A549 (cell line): ENCODE measurements at regions not wholly inside any gene's neighbourhood (a gene's known extent, or its start where the extent isn't known, plus 50 kb on each side); places are given as distances from the start of the nearest gene placed in this dataset.
"Not testable (repeated sequence)": the region's sequence is repeated elsewhere in the genome, so short reads cannot be mapped to it uniquely, and the experiment has no call there.

Source experiments
- ATAC-seq, 2 experiments: fragments of 200-7000 bp in 1 of 2; fragments of >200 bp in 1 of 2; cut with Nextera tagmentation in 1 of 2; cut with Tn5 transposase in 1 of 2; 3 replicates each; pipeline versions ENCODE4 v1.8.0 to v1.9.1; 2018 to 2020; ENCODE audit warnings: mild to moderate bottlenecking in 1 of 2, moderate library complexity in 1 of 2
- CTCF ChIA-PET: fragments of 300-600 bp; sonication (Branson Sonifier 250); formaldehyde crosslinking; extraction: SDS; loops from one replicate; lab custom pipeline; 2021; ENCODE audit warnings: antibody characterized with exemption, inconsistent platforms; lab: Yijun Ruan, JAX
- POLR2A ChIA-PET: fragments of 350-600 bp; formaldehyde crosslinking; extraction: SDS; loops from one replicate; lab custom pipeline; 2021; ENCODE audit warnings: antibody characterized with exemption, inconsistent platforms; lab: Yijun Ruan, JAX
- DNase-seq, 2 experiments: peaks; one replicate each; pipeline versions ENCODE4 v3.0.0 to v3.0.0-alpha.2; 2011 to 2016; ENCODE audit warnings: low read depth in 1 of 2, low spot score in 1 of 2
- FAIRE-seq: peaks from 2 replicates; lab custom pipeline; 2011; peaks lifted over from hg19 to GRCh38; lab: Jason Lieb, UNC
- H3K27ac ChIP-seq, 2 experiments: fragments of >200 bp; sonication (Bioruptor Twin); formaldehyde crosslinking; 3 replicates each; pipeline ENCODE4 v1.5.1; 2016 to 2017
- H3K4me1 ChIP-seq: fragments of >200 bp; sonication (Bioruptor Twin); formaldehyde crosslinking; 3 replicates; pipeline ENCODE4 v1.6.1; 2016
- H3K4me2 ChIP-seq: fragments of >200 bp; sonication (Bioruptor Twin); formaldehyde crosslinking; 3 replicates; pipeline ENCODE4 v1.6.1; 2016
- H3K4me3 ChIP-seq: fragments of >200 bp; sonication (Bioruptor Twin); formaldehyde crosslinking; 3 replicates; pipeline ENCODE4 v1.5.1; 2016
- H3K9me3 ChIP-seq: fragments of >200 bp; sonication (Bioruptor Twin); formaldehyde crosslinking; 3 replicates; pipeline ENCODE4 v1.6.1; 2016
- BHLHE40 ChIP-seq: IDR thresholded peaks from 2 replicates; pipeline ENCODE4 v1.6.1; 2012; ENCODE audit warnings: low read depth, low read length, inconsistent platforms
- CEBPB ChIP-seq, 2 experiments: fragments of >200 bp in 1 of 2; sonication (Bioruptor Twin) in 1 of 2; formaldehyde crosslinking in 1 of 2; IDR thresholded peaks; 2 replicates each; pipeline ENCODE4 v1.6.1; 2012 to 2016
- CHD4 ChIP-seq: fragments of 200-600 bp; sonication (generic); IDR thresholded peaks from 2 replicates; pipeline ENCODE4 v1.6.1; 2016; ENCODE audit warnings: antibody characterized with exemption, mild to moderate bottlenecking, borderline replicate concordance
- CTCF ChIP-seq: fragments of >200 bp; sonication (Bioruptor Twin); formaldehyde crosslinking; IDR thresholded peaks from 3 replicates; pipeline ENCODE4 v1.5.1; 2016
- EP300 ChIP-seq, 2 experiments: fragments of >200 bp; sonication (Bioruptor Twin); formaldehyde crosslinking; IDR thresholded peaks; 2 replicates in 1 of 2; 3 replicates in 1 of 2; pipeline ENCODE4 v1.6.1; 2016 to 2017
- FOSL2 ChIP-seq, 2 experiments: fragments of 450-650 bp in 1 of 2; fragments of >200 bp in 1 of 2; sonication (Bioruptor Twin) in 1 of 2; formaldehyde crosslinking; IDR thresholded peaks; 2 replicates each; pipeline versions ENCODE4 v1.5.0 to v1.6.1; 2016 to 2020; ENCODE audit warnings: mild to moderate bottlenecking in 1 of 2, moderate library complexity in 1 of 2
- FOXS1 ChIP-seq: fragments of 250-450 bp; sonication (Bioruptor Pico); IDR thresholded peaks from 2 replicates; pipeline ENCODE4 v1.5.0; 2020; ENCODE audit warnings: mild to moderate bottlenecking, moderate library complexity
- HOXA7 ChIP-seq: fragments of 250-450 bp; sonication (Bioruptor Pico); IDR thresholded peaks from 2 replicates; pipeline ENCODE4 v1.5.0; 2020; ENCODE audit warnings: mild to moderate bottlenecking, moderate library complexity
- HOXB13 ChIP-seq: fragments of 250-450 bp; sonication (Bioruptor Pico); IDR thresholded peaks from 2 replicates; pipeline ENCODE4 v1.5.0; 2020; ENCODE audit warnings: low read depth, mild to moderate bottlenecking, moderate library complexity
- HOXB5 ChIP-seq: fragments of 250-450 bp; sonication (Bioruptor Pico); IDR thresholded peaks from 2 replicates; pipeline ENCODE4 v1.5.0; 2020; ENCODE audit warnings: mild to moderate bottlenecking, moderate library complexity
- JUNB ChIP-seq: fragments of >200 bp; sonication (Bioruptor Twin); formaldehyde crosslinking; IDR thresholded peaks from 2 replicates; pipeline ENCODE4 v1.6.1; 2016
- KDM1A ChIP-seq: fragments of 200-600 bp; sonication (generic); IDR thresholded peaks from 2 replicates; pipeline ENCODE4 v1.6.1; 2016; ENCODE audit warnings: low read depth, mild to moderate bottlenecking
- MAFK ChIP-seq: fragments of 450-650 bp; IDR thresholded peaks from 2 replicates; pipeline ENCODE4 v1.6.1; 2014; ENCODE audit not compliant: partially characterized antibody
- MAX ChIP-seq: IDR thresholded peaks from 2 replicates; pipeline ENCODE4 v1.6.1; 2012
- MAZ ChIP-seq: fragments of 150-350 bp; IDR thresholded peaks from 2 replicates; pipeline ENCODE4 v1.6.1; 2014; ENCODE audit warnings: antibody characterized with exemption, low read depth, low read length, borderline replicate concordance
- MYC ChIP-seq: IDR thresholded peaks from 2 replicates; pipeline ENCODE4 v1.6.1; 2012; ENCODE audit warnings: mild to moderate bottlenecking, inconsistent platforms, low read length, improper control_type of control experiment, borderline replicate concordance
- NPAS2 ChIP-seq: fragments of 250-450 bp; sonication (Bioruptor Pico); IDR thresholded peaks from 2 replicates; pipeline ENCODE4 v1.8.0; 2022; ENCODE audit warnings: mild to moderate bottlenecking, moderate library complexity, borderline replicate concordance
- NR3C1 ChIP-seq: fragments of >200 bp; sonication (Bioruptor Twin); formaldehyde crosslinking; IDR thresholded peaks from 3 replicates; pipeline ENCODE4 v1.6.1; 2017
- PHF8 ChIP-seq: fragments of 200-600 bp; sonication (generic); IDR thresholded peaks from 2 replicates; pipeline ENCODE4 v1.6.1; 2016; ENCODE audit warnings: low read depth, mild to moderate bottlenecking, antibody characterized with exemption, moderate library complexity, borderline replicate concordance
- POLR2AphosphoS2 ChIP-seq: conservative IDR thresholded peaks from 2 replicates; pipeline ENCODE4 v1.6.1; 2012; ENCODE audit warnings: low read length, improper control_type of control experiment, inconsistent platforms
- RCOR1 ChIP-seq: fragments of 150-350 bp; IDR thresholded peaks from 2 replicates; pipeline ENCODE4 v1.6.1; 2014; ENCODE audit warnings: antibody characterized with exemption, low read length, low read depth
- REST ChIP-seq: fragments of 200-600 bp; sonication (generic); IDR thresholded peaks from 2 replicates; pipeline ENCODE4 v1.6.1; 2016; ENCODE audit warnings: antibody characterized with exemption, mild to moderate bottlenecking, moderate library complexity
- RFX5 ChIP-seq: fragments of 450-650 bp; IDR thresholded peaks from 2 replicates; pipeline ENCODE4 v1.7.1; 2014; ENCODE audit warnings: antibody characterized with exemption, mild to moderate bottlenecking, moderate library complexity
- RNF2 ChIP-seq: fragments of 200-600 bp; sonication (generic); IDR thresholded peaks from 2 replicates; pipeline ENCODE4 v1.6.1; 2016; ENCODE audit warnings: low read depth, mild to moderate bottlenecking, antibody characterized with exemption, moderate library complexity, borderline replicate concordance
- TP53 ChIP-seq: fragments of 250-450 bp; sonication (Bioruptor Pico); IDR thresholded peaks from 2 replicates; pipeline ENCODE4 v1.5.0; 2021; ENCODE audit warnings: mild to moderate bottlenecking, moderate library complexity
- USF2 ChIP-seq: fragments of 450-650 bp; IDR thresholded peaks from 2 replicates; pipeline ENCODE4 v1.6.1; 2014; ENCODE audit warnings: antibody characterized with exemption
- ZNF302 ChIP-seq: fragments of 250-450 bp; sonication (Bioruptor Pico); IDR thresholded peaks from 2 replicates; pipeline ENCODE4 v1.9.0; 2021; ENCODE audit warnings: inconsistent platforms, mild to moderate bottlenecking, moderate library complexity
- ZSCAN20 ChIP-seq: fragments of 250-450 bp; sonication (Bioruptor Pico); IDR thresholded peaks from 2 replicates; pipeline ENCODE4 v1.8.0; 2022; ENCODE audit warnings: mild to moderate bottlenecking, moderate library complexity
- WGBS: methylation state at CpG from one replicate; pipeline ENCODE4 v1.1.6; 2017; ENCODE audit errors: missing lambda C conversion rate; 5-methylcytosine and 5-hydroxymethylcytosine counted together

- FAIRE-seq, H3K4me2 ChIP-seq, H3K4me1 ChIP-seq, H3K9me3 ChIP-seq, DNase-seq, H3K27ac ChIP-seq, H3K4me3 ChIP-seq, CTCF ChIA-PET, POLR2A ChIA-PET, ATAC-seq: not testable (repeated sequence)
- WGBS = 50% methylated on average over 9 of the region's 29 CpGs
These were observed 946.3 kb downstream of the IPMK start for GRCh38 chr10:57321400-57321854.

- no peaks in the 10 kb centered on the region for H3K9me3 ChIP-seq
- no peak overlapping the region for H3K4me3 ChIP-seq
- no peaks in the 10 kb centered on the region for H3K4me1 ChIP-seq
- POLR2A ChIA-PET = no interaction called here
- TF ChIP-seq MAFK = no peak
- TF ChIP-seq HOXB13 (CRISPR knock-in tag) = no peak
- no peak for TF ChIP-seq RCOR1
- no peak for TF ChIP-seq USF2
- TF ChIP-seq MAZ = no peak
- TF ChIP-seq REST = no peak
- TF ChIP-seq TP53 = no peak
- TF ChIP-seq FOXS1 (CRISPR knock-in tag) = no peak
- TF ChIP-seq PHF8 = no peak
- no peak for TF ChIP-seq RFX5
- no peak for TF ChIP-seq CEBPB (IDR thresholded peaks at IDR 0.05)
- TF ChIP-seq ZSCAN20 (CRISPR knock-in tag) = no peak
- no peak for TF ChIP-seq EP300 (IDR thresholded peaks at IDR 0.05)
- no peak for TF ChIP-seq BHLHE40
- TF ChIP-seq, all 56 proteins: peak for 0
- WGBS = 5% methylated on average over 3 of the region's 3 CpGs
- H3K4me2 ChIP-seq = no peak overlapping the region
- ATAC-seq (no peak), DNase-seq (no peak), FAIRE-seq (no peak)
- no peak overlapping the region for H3K27ac ChIP-seq
- CTCF ChIA-PET = interaction anchor here (1.3 kb wide), 1 partner anchor 745 kb away, joined by 4 read pairs; no protein-coding TSS in a partner anchor
These were observed 947.3 kb downstream of the IPMK start for GRCh38 chr10:57320416-57320815.

- H3K4me1 ChIP-seq = no peaks in the 10 kb centered on the region
- FAIRE-seq = no peak
- TF ChIP-seq HOXA7 (no peak), POLR2AphosphoS2 (no peak), NR3C1 (no peak), TP53 (no peak), NPAS2 (CRISPR knock-in tag) (no peak), RFX5 (no peak), ZNF302 (CRISPR knock-in tag) (no peak), MAX (no peak), HOXB5 (CRISPR knock-in tag) (no peak), FOXS1 (CRISPR knock-in tag) (no peak), RCOR1 (no peak), FOSL2 (IDR thresholded peaks at IDR 0.05) (no peak), FOSL2 (CRISPR knock-in tag; IDR thresholded peaks at IDR 0.05) (no peak), MYC (no peak), CTCF (no peak), RNF2 (no peak), CHD4 (no peak), KDM1A (no peak), JUNB (no peak), CEBPB (IDR thresholded peaks at IDR 0.05) (no peak), BHLHE40 (no peak)
- ChIA-PET POLR2A (no interaction called here), CTCF (no interaction called here)
- ATAC-seq = no peak
- no peak overlapping the region for H3K4me3 ChIP-seq
- H3K4me2 ChIP-seq = no peak overlapping the region
- no peak overlapping the region for H3K27ac ChIP-seq
- H3K9me3 ChIP-seq = no peaks in the 10 kb centered on the region
- no peak for DNase-seq
These were observed 953.0 kb upstream of the ZWINT start for GRCh38 chr10:57314046-57314445.
